ENCODE measurements at regions not wholly inside any gene's neighbourhood (a gene's known extent, or its start where the extent isn't known, plus 50 kb on each side); places are given as distances from the start of the nearest gene placed in this dataset.

GRCh38 chr5:12679731-12680130 lies 775.5 kb upstream of the CTNND2 start:
- H3T11ph ChIP-seq (ENCODE audit: low read length), result no peak overlapping the region
- no peak overlapping the region for H3K14ac ChIP-seq (ENCODE audit: insufficient read depth, low read length)
- Mint-ChIP-seq H3K36me3 (ENCODE audit: insufficient read depth in 1 of 3, low read depth in 3 of 3) (peaks cover 6 to 16% (median 13%) of the 10 kb centered on the region in 3 experiments; a peak in 6 of 7 replicates), H3K27me3 (ENCODE audit: low read depth) (no peaks in the 10 kb centered on the region), H3K4me3 (no peak overlapping the region), H3K4me1 (peaks cover 4 to 5% of the 10 kb centered on the region in 2 experiments), H3K9me3 (peaks cover 4 to 13% of the 10 kb centered on the region in 2 experiments; a peak in 4 of 5 replicates), H3K27ac (no peak overlapping the region)
- H4K8ac ChIP-seq (replicated peaks; ENCODE audit: insufficient read length, low read depth, low read length), result no peak overlapping the region
- no peaks in the 10 kb centered on the region for H4K20me1 ChIP-seq (ENCODE audit: control insufficient read depth, insufficient read depth, insufficient read length)
- no peak overlapping the region for H2BK12ac ChIP-seq (ENCODE audit: insufficient read length, low read depth, low read length)
- no peaks in the 10 kb centered on the region for H3K27me3 ChIP-seq (ENCODE audit: insufficient read depth, low read length)
- no peak overlapping the region for H3K23ac ChIP-seq (ENCODE audit: insufficient read length, low read depth, low read length)
- peaks cover 2% of the 10 kb centered on the region for H3K79me1 ChIP-seq (ENCODE audit: insufficient read depth, low read depth, low read length, poor library complexity, severe bottlenecking)
- no peak overlapping the region for H2AK5ac ChIP-seq (ENCODE audit: insufficient read length, low read length)
- no peak for DNase-seq
- no peak overlapping the region for H2BK15ac ChIP-seq (ENCODE audit: low read depth, low read length)
- peaks cover 2% of the 10 kb centered on the region; the same call in 1 of the 2 replicates for H3K79me2 ChIP-seq (ENCODE audit: insufficient read depth, low read length)
- H3K4me1 ChIP-seq (ENCODE audit: insufficient read depth, low read length), result no peaks in the 10 kb centered on the region
- TF ChIP-seq, protein P1, sequence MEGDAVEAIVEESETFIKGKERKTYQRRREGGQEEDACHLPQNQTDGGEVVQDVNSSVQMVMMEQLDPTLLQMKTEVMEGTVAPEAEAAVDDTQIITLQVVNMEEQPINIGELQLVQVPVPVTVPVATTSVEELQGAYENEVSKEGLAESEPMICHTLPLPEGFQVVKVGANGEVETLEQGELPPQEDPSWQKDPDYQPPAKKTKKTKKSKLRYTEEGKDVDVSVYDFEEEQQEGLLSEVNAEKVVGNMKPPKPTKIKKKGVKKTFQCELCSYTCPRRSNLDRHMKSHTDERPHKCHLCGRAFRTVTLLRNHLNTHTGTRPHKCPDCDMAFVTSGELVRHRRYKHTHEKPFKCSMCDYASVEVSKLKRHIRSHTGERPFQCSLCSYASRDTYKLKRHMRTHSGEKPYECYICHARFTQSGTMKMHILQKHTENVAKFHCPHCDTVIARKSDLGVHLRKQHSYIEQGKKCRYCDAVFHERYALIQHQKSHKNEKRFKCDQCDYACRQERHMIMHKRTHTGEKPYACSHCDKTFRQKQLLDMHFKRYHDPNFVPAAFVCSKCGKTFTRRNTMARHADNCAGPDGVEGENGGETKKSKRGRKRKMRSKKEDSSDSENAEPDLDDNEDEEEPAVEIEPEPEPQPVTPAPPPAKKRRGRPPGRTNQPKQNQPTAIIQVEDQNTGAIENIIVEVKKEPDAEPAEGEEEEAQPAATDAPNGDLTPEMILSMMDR (conservative IDR thresholded peaks at IDR 0.05), result no peak
- H3K18ac ChIP-seq (ENCODE audit: insufficient read length, low read depth, low read length), result no peak overlapping the region
- no peak overlapping the region for H2BK5ac ChIP-seq (ENCODE audit: insufficient read length, low read length)
- H2BK20ac ChIP-seq (ENCODE audit: low read depth, low read length, poor library complexity, severe bottlenecking), result no peak overlapping the region
- no peaks in the 10 kb centered on the region for H3K23me2 ChIP-seq (ENCODE audit: insufficient read length, low read depth, low read length, poor library complexity, severe bottlenecking)
- H2AFZ ChIP-seq (ENCODE audit: low read length), result no peak overlapping the region
- no peaks in the 10 kb centered on the region for H3K9me3 ChIP-seq (ENCODE audit: control insufficient read depth, low read depth, low read length)
- no peak overlapping the region for H3K9ac ChIP-seq (ENCODE audit: extremely low read depth, insufficient read length, low read length)
- H3K56ac ChIP-seq (ENCODE audit: insufficient read length, low read depth, low read length), result no peak overlapping the region
- H2BK120ac ChIP-seq (ENCODE audit: low read depth, low read length, poor library complexity, severe bottlenecking), result no peak overlapping the region
- H3K4ac ChIP-seq (ENCODE audit: low read depth, low read length), result no peak overlapping the region
- H3K4me2 ChIP-seq (ENCODE audit: insufficient read depth, insufficient read length, low read length), result no peak overlapping the region
- no peak overlapping the region for H3K27ac ChIP-seq (ENCODE audit: insufficient read length, low read depth, low read length)
- no peak overlapping the region for H4K91ac ChIP-seq (ENCODE audit: insufficient read length, low read depth, low read length)
- no peak overlapping the region for H4K5ac ChIP-seq (ENCODE audit: insufficient read length, low read depth, low read length)
